Activated T-helper 1 cell treated with anti-CD3 and anti-CD28 coated beads, Interleukin-2, amount 50 U/mL, for 16 hours (primary cell): ENCODE measurements at regions not wholly inside any gene's neighbourhood (a gene's known extent, or its start where the extent isn't known, plus 50 kb on each side); places are given as distances from the start of the nearest gene placed in this dataset.
"Not testable (repeated sequence)": the region's sequence is repeated elsewhere in the genome, so short reads cannot be mapped to it uniquely, and the experiment has no call there.

ENCODE experiments used
- DNase-seq, 2 donors: peaks; one replicate each; pipeline ENCODE4 v3.0.0-alpha.2; 2020; ENCODE audit warnings: low read depth in 1 of 2, low spot score in 1 of 2

DNA sequence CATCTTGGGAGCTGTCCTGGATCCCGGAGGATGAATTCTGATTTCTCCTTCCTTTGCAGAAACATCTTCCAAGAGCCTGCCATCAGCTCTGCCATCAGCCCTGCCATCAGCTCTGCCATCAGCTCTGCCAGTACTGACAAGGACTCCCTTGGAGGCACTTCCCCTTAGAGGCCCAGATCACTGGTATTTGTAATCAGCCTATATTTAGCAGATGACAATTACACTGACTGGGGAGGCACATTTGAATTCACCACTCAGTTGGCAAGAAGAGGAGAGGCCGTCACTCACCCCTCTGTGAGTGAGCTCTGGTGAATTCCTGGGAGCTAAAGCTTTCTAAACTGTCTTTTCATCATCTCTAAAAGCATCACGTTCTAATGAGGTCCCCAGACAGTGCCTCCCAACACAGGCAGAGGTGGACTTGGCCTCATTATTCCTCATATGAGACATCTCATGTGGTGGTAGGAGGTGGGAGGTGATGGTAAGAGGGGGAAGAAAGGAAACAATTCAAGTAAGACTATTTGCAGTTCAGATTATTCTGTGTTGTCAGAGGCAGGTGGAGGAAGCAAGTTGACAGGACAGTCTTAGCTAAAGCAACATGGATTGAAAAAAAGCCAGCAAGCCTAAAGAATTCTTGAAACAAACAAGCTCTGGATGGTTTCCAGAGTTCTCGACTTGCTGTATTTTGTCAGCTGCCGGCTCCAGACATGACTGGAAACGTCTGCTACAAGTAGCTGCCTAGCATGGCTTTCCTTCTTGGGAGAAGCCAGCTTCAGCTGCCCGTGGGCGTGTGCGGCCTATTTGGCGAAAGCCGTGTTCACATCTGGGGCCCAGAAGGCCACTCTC, 771.7 kb downstream of the TBC1D22A start:
- DNase-seq: no peak

DNA sequence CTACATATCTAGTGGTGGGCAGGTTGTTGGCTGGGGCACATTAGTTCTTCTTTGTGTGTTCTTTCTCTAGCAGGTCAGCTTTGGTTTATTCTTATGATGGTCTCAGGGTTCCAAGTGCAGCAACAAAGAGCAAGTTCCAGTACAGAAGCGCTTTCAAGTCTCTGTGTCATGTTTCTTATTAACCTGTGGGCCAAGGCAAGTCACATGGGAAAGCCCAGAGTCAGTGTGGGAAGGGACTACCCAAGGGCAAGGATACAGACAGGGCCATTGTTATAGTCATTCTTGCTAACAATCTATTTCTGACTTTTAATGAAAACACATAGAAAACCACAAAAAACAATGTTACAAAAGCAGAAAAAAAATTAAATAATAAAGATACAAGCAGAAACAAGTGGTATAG, 754.6 kb downstream of the TBC1D22A start:
- no peak for DNase-seq

DNA sequence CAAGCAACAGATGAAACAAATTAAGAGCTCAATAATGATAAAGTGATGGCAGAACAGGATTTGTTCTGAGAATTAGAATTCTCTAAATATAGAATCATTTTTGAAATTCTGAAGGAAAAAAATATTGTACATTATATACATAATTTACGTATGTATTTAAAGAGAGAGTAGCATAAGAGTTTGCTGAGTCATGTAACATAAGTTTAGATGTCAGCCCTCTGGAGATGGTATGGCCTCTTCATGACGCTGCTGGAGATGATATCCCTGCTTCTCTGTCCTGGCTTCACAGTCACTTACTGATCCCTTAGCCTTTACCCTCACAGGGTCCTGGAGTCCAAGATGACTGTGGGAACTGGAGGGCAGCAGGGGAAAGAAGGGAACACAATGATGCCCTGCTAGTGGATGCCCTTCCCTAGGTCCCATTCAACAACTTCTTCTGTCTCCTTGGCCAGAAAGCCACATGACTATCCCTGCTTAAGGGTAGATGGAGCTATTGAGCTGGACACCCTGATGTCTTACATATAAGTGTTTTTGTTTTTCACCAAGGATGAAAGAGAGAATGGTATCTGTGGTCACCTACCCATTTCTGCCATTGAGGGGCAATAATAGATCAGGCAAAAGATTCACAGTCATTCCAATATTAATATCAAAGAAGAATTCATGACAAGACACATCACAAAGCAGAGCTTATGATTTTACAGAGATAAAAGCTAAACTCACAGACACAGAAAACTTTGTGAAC, 753.1 kb downstream of the TBC1D22A start:
- DNase-seq: no peak

DNA sequence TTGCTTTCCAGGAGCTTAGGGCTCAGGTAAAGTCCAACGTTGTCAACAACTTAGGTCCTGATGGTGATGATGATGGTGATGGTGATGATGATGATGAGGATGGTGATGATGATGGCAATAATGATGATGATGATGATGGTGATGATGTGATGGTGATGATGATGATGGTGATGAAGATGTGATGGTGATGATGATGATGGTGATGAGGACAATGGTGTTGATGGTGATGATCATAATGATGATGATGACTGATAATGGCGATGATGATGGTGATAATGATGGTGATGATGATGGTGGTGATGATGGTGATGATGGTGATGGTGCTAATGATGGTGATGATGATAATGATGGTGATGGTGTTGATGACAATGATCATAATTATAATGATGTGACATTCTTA, 750.2 kb downstream of the TBC1D22A start:
- no peak for DNase-seq

DNA sequence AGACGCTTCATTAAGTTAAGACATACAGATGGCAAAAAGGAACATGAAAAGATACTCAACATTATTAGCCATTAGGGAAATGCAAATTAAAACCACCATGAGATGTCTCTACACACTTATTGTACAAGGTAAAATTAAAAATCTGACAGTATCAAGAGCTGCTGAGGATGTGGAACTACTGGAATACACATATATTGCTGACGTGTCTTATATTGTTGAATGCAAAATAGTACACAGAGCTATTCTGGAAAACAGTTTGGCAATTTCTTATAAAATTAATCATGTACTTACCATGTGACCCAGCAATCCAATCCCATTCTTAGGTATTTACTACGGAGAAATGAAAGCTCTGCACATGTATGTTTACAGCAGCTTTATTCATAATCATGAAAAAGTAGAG, 742.5 kb downstream of the TBC1D22A start:
- DNase-seq: no peak

DNA sequence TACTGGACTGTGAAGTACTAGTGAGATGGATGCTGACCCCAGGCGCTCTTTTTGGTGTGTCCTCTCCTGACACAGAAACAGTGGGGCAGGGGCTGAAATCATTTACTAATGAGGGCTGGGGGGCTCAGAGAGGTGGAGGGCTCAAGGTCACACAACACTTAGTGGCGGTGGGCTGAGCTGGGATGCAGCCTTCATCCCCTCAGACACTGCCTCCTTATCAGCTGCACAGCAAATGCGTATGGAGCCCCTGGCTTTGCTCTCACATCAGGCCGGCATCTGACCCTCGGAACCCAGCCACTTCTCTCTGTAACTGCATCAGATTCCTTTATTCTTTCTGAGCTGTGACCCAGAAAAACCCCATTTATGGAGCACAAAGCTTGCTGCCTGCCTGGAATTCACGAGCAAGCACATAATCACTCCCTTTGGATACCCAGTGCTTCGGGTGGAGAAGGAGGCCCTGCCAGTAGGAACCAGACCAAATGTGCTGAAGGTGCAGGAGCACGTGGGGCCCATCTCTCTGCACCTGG, 736.6 kb downstream of the TBC1D22A start:
- DNase-seq: no peak

DNA sequence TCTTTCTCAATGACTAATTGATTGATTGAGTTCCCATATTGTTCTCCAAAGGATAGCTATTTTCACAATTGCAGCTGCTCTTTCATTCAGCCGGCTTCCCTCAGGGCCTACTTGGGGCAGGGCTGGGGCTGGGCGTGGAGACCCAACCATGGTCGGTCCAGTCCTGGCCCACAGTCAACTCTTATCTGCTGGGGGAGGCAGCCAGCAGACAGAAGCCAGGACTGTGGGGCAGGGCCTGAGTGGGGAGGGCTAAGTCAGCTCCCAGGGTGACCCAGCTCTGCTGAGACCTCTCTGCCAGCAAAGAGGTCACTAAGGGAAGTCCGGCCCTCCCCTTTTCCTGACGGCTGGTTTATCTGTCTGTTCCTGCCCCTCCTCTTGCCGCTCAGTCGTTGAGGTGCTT, 735.2 kb downstream of the TBC1D22A start:
- no peak for DNase-seq

GRCh38 chr22:47495110-47495509, 732.7 kb downstream of the TBC1D22A start:
- DNase-seq: no peak

- not testable (repeated sequence) for DNase-seq
Measured at GRCh38 chr22:47488131-47488530, 725.7 kb downstream of the TBC1D22A start.

DNA sequence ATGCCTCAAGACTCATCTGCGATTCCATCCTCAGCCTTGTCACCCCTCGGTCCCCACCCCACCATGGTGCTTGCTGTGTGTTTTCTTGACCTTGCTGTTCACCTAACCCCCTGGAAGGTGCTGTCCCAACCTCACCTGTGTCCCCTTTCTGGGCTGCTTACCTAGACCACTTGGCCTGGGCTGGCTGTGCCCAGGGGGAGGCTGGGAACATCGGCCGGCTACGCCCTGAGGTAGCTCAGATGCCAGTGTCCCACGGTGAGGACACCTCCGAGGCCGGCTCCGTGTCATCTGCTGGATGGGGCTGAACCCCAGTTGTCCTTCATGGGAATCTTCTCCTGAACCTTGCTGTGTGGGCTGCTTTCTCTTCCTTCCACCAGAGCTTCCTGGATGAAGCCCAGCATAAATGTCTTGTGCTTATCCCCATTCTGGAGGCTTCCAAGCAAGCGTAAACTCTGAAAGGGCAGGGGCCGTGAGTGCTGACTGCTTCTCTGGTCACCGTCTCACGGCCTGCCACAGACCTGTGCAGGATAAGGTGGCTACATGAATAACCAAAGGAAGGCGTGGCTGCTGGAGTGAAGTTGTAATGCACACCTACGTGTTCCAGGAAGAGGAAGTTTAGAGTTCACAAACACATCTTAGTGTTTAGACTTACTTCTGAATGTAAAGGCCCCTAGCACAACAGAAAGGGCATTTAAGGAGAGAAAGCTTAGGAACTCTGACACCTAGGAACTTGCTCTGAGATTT, 724.3 kb downstream of the TBC1D22A start:
- no peak for DNase-seq

GRCh38 chr22:47484960-47485569, 722.6 kb downstream of the TBC1D22A start:
- no peak for DNase-seq

- DNase-seq: no peak
Measured at GRCh38 chr22:47476231-47476630, 713.8 kb downstream of the TBC1D22A start.

GRCh38 chr22:47474895-47475294, 712.4 kb downstream of the TBC1D22A start:
- DNase-seq: no peak

- DNase-seq: no peak
Measured at GRCh38 chr22:47474464-47474863, 712.0 kb downstream of the TBC1D22A start.

DNA sequence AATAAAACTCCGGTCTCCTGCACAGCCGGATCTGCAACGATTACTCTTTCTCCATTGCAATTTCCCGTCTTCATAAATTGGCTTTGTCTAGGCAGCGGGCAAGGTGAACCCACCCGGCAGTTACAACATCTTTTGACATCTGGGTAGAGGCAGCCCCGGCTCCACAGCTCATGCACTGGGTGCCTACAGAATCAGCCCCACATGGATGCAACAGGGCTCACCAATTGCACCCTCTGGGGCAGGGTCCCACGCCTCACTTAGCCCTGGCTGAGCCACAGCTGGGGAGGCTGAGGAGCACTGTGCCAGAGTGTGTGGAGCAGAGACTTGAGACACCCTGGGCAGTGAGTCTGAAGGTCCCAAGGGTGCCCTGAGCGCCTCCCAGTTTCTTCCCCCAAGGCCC, 710.2 kb downstream of the TBC1D22A start:
- no peak for DNase-seq

DNA sequence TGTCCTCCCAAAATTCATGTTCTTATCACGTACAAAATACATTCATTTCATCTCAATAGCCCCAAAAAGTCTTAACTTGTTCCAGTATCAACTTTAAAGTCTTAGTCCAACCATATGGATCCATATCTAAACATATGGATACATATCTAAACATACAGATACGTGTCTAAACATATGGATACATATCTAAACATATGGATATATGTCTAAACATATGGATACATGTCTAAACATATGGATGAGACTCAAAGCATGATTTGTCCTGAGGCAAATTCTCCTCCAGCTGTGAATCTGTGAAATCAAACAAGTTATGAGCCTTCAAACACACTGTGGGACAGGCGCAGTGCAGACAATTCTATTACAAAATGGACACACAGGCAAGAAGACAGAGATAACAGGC, 709.0 kb downstream of the TBC1D22A start:
- no peak for DNase-seq

GRCh38 chr22:47465809-47466208, 703.4 kb downstream of the TBC1D22A start:
- DNase-seq: no peak

DNA sequence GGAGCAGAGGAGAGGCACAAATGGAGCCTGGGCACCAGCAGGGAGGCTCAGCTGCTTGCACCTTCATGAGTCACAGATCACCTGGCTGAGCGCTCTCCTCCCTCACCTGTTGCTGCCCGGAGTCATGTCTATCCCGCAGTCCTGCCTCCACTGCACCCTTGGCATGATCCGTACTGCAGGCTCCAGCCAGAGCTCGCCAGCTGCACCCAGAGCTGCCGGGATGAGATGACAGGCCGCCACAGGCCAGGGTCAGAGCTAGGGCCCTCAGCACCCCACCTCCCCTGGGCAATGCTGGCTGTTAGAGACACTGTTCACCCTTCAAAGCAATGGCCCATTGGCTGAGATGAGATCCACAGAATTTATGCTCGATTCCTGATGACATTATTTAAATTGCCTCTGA, 702.8 kb downstream of the TBC1D22A start:
- DNase-seq: no peak

DNA sequence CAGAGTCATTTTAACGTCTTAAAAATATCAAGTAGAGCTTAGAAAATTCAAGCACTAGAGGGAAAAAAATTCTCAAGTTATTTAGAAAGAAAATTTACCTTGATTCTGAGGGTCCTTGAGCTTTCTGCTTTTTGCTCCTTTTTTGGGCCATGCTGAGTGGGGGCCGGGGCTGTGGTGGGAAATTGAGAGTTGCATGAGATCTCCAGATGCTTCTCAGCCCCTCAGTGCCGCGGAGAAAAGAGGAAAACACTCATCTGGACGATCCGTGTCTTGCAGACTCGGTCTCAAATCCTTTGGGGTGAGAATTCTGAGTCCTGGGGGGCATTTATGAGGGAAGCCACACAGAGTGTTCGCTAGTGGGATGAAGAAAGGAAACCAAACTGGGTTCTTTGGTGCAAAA, 700.8 kb downstream of the TBC1D22A start:
- no peak for DNase-seq

DNA sequence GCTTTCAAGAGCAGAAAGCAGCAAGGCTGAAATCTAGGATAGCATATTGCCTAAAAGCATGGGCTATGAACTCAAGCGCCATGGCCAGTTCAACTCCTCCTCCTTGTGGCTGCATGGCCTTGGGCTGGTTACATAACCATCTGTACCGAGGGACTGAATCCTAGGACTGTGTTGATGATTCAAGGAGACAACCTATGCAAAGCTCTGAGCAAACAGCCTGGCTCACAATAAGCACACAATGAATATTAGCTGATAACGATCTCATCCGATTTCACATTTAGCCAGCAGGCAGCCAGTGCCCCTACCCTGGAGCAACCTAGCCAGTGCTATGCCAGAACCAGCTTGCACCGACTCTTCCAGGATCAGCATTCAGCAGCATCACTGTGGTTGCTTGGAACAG, 698.4 kb downstream of the TBC1D22A start:
- DNase-seq: no peak

DNA sequence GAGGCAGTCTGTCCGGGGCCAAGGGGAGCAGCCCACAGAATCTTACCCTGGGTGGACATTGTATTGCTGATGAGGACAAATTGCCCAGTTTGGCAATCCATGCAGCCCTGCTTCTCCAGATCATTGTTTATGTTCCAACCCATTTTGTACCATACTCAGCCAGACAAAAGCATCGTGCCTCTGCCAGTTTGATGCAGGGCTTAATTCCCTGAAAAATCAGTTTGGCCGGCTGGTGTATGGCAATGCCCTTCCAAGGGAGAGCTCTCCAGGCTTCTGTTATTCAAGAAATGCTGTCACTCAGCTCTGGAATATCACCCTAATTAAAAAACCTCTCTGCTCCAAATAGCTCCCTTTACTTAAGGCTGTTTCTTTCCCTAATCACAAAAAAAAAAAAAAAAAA, 697.7 kb downstream of the TBC1D22A start:
- no peak for DNase-seq
